GM18519 (cell line): ENCODE measurements at regions not wholly inside any gene's neighbourhood (a gene's known extent, or its start where the extent isn't known, plus 50 kb on each side); places are given as distances from the start of the nearest gene placed in this dataset.

Source experiments
- ATAC-seq: cut with Tn5 transposase; IDR thresholded peaks from one replicate; pipeline ENCODE4 v1.9.1; 2021; ENCODE audit warnings: mild to moderate bottlenecking, moderate library complexity; ENCODE audit not compliant: unreplicated experiment, low FRiP score

- ATAC-seq = no peak
Observed at GRCh38 chr1:58031416-58031815, 515.1 kb downstream of the OMA1 start.

DNA sequence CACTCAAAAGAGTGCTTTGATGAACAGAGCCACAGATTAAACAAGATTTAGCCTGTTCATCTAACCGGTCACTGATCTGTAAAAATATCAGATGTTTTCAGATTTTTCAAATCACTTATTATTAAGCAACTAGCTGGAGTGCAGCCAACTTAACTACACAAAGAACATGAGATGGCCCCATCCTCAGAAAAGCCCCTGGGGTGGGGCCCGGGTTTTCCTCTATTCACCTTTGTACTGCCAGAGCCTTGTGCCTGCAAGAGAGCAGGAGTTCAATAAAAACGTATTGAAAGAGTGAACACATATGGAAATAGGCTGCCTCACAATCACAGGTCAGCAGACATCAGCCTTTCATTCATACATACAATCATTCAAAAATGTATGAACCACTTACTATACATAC lies 516.1 kb downstream of the OMA1 start:
- ATAC-seq = no peak

DNA sequence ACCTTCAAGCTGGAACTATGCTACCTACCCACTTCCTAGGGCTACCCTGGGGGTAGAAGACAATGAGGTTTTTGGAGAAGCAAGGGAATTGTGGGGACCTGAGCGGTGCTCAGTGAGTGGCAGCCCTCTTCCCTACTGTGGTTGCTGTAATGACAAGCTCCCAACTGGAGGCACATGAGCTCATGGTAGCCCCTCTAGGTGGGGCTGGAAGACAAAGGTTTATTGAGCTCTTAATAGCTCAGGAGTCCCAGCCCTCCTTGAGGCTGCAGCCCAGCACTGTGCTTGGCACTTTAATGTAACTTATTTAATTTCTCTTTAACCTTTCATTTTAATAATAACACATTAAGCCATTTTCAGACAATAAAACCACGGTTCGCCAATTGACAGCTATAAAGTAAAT lies 528.9 kb downstream of the OMA1 start:
- no peak for ATAC-seq

DNA sequence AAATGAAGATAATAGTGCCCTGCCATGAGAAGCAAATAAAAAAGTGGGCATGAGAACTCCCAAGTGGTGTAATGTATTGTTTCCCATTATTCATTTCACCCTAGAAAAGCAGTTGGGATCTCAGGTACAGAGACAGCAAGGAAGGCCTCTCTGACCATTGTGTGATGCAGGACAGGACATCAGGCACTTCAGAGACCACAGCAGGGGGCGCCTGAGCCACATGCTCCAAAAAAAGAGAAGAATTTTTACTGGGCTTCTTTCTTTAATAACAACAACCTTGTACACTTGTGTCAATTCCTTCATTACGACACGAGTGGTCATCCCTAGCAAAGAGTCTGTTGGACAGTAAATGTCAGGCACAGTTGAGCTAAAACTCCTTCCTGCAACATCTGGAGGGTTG lies 533.3 kb downstream of the OMA1 start:
- no peak for ATAC-seq

GRCh38 chr1:58011978-58012377 lies 534.5 kb downstream of the OMA1 start:
- no peak for ATAC-seq

- ATAC-seq = no peak
Observed at GRCh38 chr1:58006421-58007046, 540.0 kb downstream of the OMA1 start.

GRCh38 chr1:58005212-58005611 lies 541.3 kb downstream of the OMA1 start:
- ATAC-seq = no peak

- no peak for ATAC-seq
Observed at GRCh38 chr1:58003988-58004387, 542.5 kb downstream of the OMA1 start.

- ATAC-seq = no peak
Observed at GRCh38 chr1:58003059-58003458, 543.5 kb downstream of the OMA1 start.

DNA sequence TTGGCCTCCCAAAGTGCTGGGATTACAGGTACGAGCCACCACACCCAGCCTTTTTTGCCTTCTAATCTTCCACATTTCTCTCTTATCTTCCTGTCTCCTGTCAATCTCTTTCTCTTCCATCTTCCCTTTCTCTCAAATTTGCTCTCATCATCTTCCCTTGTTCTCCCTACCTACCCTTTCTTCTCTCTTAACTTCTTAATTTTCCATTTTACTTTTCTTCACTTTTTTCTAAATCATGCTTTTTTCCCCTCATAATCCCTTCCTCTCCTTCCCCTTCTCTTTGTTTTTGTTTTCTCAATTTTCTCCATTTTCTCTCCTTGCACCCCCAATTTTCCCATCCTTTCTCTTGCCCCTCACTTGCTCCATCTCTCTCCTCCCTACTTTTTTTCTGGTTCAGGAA lies 545.7 kb downstream of the OMA1 start:
- ATAC-seq = no peak

DNA sequence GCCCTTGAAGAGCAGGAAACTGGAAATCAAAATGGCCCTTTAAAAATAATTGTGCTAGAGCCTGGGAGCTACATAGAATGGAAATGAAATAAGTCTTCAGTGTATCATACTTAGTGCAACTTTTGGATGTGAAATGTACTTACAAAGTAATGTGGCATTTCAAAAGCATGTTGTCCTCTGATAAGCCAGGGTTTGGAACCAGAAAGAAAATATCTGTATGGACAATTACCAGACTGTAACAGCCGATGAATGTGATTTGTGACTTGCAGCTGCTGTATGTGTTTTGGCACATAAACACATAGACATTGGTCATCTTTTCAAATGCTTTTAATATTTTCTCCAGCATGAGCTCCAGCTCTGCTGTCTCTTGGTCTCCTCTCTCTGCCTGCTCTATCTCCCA lies 546.4 kb downstream of the OMA1 start:
- no peak for ATAC-seq

- no peak for ATAC-seq
Observed at GRCh38 chr1:57996400-57996799, 550.1 kb downstream of the OMA1 start.

DNA sequence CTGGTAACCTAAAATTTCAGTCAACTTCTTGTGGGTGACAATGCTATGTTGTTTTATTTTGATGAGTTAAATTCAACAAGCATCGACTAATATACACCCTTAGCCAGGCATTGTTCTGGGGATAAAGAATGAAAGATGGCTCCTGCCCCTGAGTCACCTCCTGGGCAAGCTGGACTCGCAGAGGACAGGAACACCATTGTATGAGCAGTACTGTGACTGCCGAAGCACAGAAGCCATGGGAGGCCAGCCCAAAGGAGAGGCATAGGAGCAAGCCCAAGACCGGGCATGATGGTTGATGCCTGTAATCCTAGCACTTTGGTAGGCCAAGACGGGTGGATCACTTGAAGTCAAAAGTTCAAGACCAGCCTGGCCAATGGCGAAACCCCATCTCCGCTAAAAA lies 555.2 kb downstream of the OMA1 start:
- no peak for ATAC-seq

DNA sequence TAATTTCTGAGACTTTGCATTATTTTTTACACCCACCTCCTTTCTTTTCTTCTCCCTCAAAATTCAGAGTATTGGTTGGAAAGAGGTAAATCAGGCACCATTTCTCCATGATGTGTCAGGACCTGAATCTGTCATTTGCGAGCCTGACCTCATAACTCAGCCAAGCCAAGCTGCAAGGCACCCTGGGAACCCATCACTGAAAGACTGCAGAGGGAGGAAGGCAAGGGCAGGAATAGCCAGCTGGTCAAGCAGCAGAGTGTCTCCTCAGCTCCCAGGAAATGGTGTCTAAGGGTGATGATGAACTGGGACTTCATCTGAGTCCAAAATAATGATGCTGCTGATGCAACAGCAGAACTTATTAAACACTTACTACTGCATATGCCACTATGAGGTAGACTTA lies 556.6 kb downstream of the OMA1 start:
- ATAC-seq = no peak

DNA sequence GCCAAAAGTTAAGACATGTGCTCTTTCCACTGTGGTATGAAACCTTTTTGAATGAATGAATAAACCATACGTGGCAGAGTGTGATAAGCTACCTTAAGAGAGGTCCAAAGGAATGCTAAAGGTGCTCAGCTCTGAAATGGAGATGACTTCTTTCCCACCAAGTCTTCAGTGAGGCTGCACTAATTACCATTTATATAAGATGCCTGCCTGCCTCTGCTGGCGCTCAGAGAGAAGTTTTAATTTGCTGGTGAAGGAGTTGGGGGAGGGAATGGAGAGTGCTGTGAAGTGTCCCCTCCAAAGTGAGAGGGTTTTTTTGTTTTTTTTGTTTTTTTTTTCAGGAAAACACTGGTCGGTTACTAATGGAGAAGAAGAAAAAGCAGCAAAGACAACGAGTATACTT lies 559.0 kb downstream of the OMA1 start:
- no peak for ATAC-seq

- peak; percentile 88 for ATAC-seq
Observed at GRCh38 chr1:57986432-57986831, 560.1 kb downstream of the OMA1 start.

GRCh38 chr1:57984277-57984676 lies 560.4 kb upstream of the DAB1 start:
- no peak for ATAC-seq

DNA sequence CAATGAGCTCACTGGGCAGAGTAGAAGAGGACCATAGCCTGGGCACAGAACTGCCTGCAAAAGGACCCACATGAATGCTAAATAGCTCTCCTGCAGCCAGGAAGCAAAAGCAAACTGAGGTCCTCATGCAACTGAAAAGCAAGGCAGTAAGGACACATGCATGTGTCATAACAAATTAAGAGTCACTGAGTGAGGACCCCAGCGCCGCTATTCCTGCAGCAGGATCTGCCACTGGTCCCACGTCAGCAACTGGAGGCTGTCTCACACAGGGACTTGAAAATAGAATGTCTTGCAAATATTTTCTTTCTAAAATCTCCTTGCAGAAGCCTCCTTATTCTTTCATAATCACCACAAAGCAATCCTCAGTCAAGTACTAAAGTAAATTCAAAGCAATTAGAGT lies 559.6 kb upstream of the DAB1 start:
- no peak for ATAC-seq

DNA sequence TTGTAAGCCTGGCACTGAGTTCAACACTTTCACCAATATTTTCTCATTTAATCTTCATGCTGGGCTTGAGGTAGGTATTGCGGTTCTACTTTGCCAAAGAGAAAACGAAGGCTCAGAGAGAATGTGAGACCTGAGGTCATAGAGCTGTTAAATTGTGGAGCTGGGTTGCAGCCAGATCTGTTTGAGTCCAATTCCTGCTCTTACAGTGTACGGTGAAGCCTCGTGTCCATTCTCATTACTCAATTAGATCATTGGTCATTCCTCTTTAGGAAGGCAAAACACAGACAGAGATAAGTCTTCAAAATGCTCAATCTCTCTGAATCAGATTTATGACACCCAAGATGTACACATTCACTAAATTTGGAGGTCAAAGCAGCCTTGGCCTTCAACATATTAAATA lies 559.0 kb upstream of the DAB1 start:
- no peak for ATAC-seq

DNA sequence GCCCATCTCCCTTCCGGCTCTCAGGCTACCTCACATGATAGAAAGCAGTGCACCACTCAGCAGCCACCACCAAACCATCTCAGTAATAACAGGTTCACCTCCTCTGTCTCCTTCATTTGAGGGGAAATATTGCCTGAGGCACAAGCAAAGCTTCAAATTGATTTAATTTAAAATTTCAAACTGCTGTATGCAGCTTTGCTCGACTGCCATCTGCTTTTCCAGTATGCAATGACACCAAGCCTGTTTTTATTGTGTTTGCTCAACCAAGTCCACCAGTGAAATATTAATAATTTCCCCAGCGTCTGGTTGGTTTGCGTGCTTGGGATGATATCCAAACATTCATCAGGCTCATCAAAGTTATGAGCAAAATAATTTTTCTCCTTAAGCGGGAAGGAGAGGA lies 552.4 kb upstream of the DAB1 start:
- ATAC-seq = no peak

- ATAC-seq = no peak
Observed at GRCh38 chr1:57968321-57968720, 544.5 kb upstream of the DAB1 start.

- ATAC-seq = no peak
Observed at GRCh38 chr1:57966751-57967406, 543.0 kb upstream of the DAB1 start.

GRCh38 chr1:57966340-57966739 lies 542.5 kb upstream of the DAB1 start:
- no peak for ATAC-seq
